ENCODE measurements at regions not wholly inside any gene's neighbourhood (a gene's known extent, or its start where the extent isn't known, plus 50 kb on each side); places are given as distances from the start of the nearest gene placed in this dataset.

DNA sequence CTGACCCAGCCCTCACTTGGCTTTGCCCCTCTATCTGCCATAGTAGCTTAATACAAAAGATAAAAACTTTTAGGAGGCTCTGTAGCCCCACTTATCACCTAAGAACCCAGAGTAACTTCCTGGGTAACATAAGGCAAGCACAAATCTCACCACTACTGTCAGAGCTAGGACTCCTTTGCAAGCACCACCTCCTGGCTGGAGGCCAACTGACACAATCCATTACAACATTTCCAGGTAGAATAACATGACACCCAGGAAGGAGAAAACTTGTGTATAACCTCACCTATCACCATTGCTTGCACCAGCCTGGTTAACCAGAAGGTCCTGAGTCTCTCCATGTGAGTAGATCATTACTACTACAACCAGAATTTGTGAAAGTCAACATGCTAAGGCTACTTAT lies 230.0 kb downstream of the TUSC7 start:
- ChIA-PET CTCF (ENCODE audit: partially characterized antibody) (interaction anchor here (0.7 to 1.0 kb wide), 2 partner anchors 11 to 219 kb away, joined by 3 read pairs; no protein-coding TSS in a partner anchor), POLR2A (ENCODE audit: partially characterized antibody) (no interaction called here)
- H3K79me1 ChIP-seq (ENCODE audit: low read depth, low read length), result no peaks in the 10 kb centered on the region
- no peak overlapping the region for H2BK120ac ChIP-seq (replicated peaks; ENCODE audit: low read depth, low read length)
- no peak overlapping the region for H3K4me3 ChIP-seq (ENCODE audit: extremely low read depth in 1 of 4, insufficient read depth in 2 of 4, low read depth in 3 of 4, low read length in 4 of 4)
- no peak overlapping the region for H3K18ac ChIP-seq (ENCODE audit: extremely low read depth, low read length)
- H4K8ac ChIP-seq (ENCODE audit: extremely low read depth, insufficient read depth, low read length), result no peak overlapping the region
- no peaks in the 10 kb centered on the region for H3K79me2 ChIP-seq (ENCODE audit: control insufficient read depth in 1 of 2, insufficient read depth in 2 of 2, low read length in 2 of 2)
- H3K36me3 ChIP-seq (ENCODE audit: control insufficient read depth in 2 of 4, insufficient read depth in 4 of 4, low read length in 3 of 4), result no peaks in the 10 kb centered on the region
- H3K4ac ChIP-seq (replicated peaks; ENCODE audit: insufficient read length, low read depth, low read length), result no peak overlapping the region
- H4K20me1 ChIP-seq (replicated peaks in 1 of 2; ENCODE audit: control insufficient read depth in 1 of 2, insufficient read depth in 2 of 2, low read length in 2 of 2), result no peaks in the 10 kb centered on the region
- no peak overlapping the region for H3K56ac ChIP-seq (replicated peaks; ENCODE audit: insufficient read length, low read depth, low read length)
- H2AFZ ChIP-seq (ENCODE audit: low read length), result no peak overlapping the region
- H3K27me3 ChIP-seq (replicated peaks in 1 of 4; ENCODE audit: control insufficient read depth in 3 of 4, extremely low read depth in 1 of 4, insufficient read depth in 3 of 4, low read length in 3 of 4), result no peaks in the 10 kb centered on the region
- no peak overlapping the region for H4K5ac ChIP-seq (ENCODE audit: insufficient read length, low read depth, low read length)
- no peak overlapping the region for H3K23ac ChIP-seq (ENCODE audit: insufficient read length)
- no peaks in the 10 kb centered on the region for H3K4me1 ChIP-seq (replicated peaks in 1 of 4; ENCODE audit: control insufficient read depth in 3 of 4, insufficient read depth in 4 of 4, low read length in 3 of 4)
- TF ChIP-seq RNF2 (IDR thresholded peaks at IDR 0.05; ENCODE audit: borderline replicate concordance, low read depth, low read length, missing control alignments, poor library complexity, severe bottlenecking), result no peak
- no peak for TF ChIP-seq CBX5 (IDR thresholded peaks at IDR 0.05; ENCODE audit: low read depth, low read length)
- TF ChIP-seq FOSL1 (IDR thresholded peaks at IDR 0.05; ENCODE audit: insufficient read depth, low read depth, low read length), result no peak
- no peak for TF ChIP-seq BCL11A (IDR thresholded peaks at IDR 0.05; ENCODE audit: low read depth in 2 of 2, low read length in 2 of 2)
- TF ChIP-seq JUND (IDR thresholded peaks at IDR 0.05; ENCODE audit: low read length), result no peak
- TF ChIP-seq HDAC6 (IDR thresholded peaks at IDR 0.05; ENCODE audit: low read depth, low read length), result no peak
- no peak for TF ChIP-seq E2F6 (IDR thresholded peaks at IDR 0.05)
- no peak for TF ChIP-seq RFX5 (IDR thresholded peaks at IDR 0.05; ENCODE audit: borderline replicate concordance, low read depth, low read length)
- TF ChIP-seq CEBPB (IDR thresholded peaks at IDR 0.05; ENCODE audit: low read depth, low read length), result no peak
- no peak for TF ChIP-seq NRF1 (IDR thresholded peaks at IDR 0.05; ENCODE audit: low read depth, low read length)
- no peak for TF ChIP-seq EZH2 (IDR thresholded peaks at IDR 0.05; ENCODE audit: low read depth, low read length, severe bottlenecking)
- TF ChIP-seq SIRT6 (IDR thresholded peaks at IDR 0.05; ENCODE audit: low read length), result no peak
- TF ChIP-seq SAP30 (IDR thresholded peaks at IDR 0.05; ENCODE audit: insufficient read depth, insufficient replicate concordance, low read length), result no peak
- no peaks in the 10 kb centered on the region for H3K23me2 ChIP-seq (ENCODE audit: low read depth, low read length)
- no peak overlapping the region for H2BK12ac ChIP-seq (ENCODE audit: low read depth, low read length)
- no peak overlapping the region for H3K27ac ChIP-seq (ENCODE audit: low read depth, low read length)
- no peak overlapping the region for H3K9ac ChIP-seq (replicated peaks in 1 of 4; ENCODE audit: extremely low read depth in 1 of 4, low read depth in 3 of 4, low read length in 3 of 4)
- H3K9me3 ChIP-seq (ENCODE audit: insufficient read depth in 2 of 2, low read depth in 1 of 2, low read length in 1 of 2), result no peaks in the 10 kb centered on the region
- DNase-seq (ENCODE audit: low read depth in 1 of 2, low spot score in 2 of 2) (no peak), FAIRE-seq (no peak)
- H2BK5ac ChIP-seq (ENCODE audit: low read depth, low read length), result no peak overlapping the region
- H3K4me2 ChIP-seq (ENCODE audit: insufficient read depth in 1 of 2, low read depth in 2 of 2, low read length in 2 of 2), result no peak overlapping the region
- no peak overlapping the region for H3K14ac ChIP-seq (ENCODE audit: insufficient read length)
- no peak overlapping the region for H2BK15ac ChIP-seq (ENCODE audit: low read length)
- no peak overlapping the region for H2AK5ac ChIP-seq (ENCODE audit: low read depth, low read length)
- no peak overlapping the region for H2BK20ac ChIP-seq (ENCODE audit: low read length)
- no peak overlapping the region for H4K91ac ChIP-seq (replicated peaks; ENCODE audit: insufficient read length, low read length)
